HG02759 (cell line): ENCODE measurements at regions not wholly inside any gene's neighbourhood (a gene's known extent, or its start where the extent isn't known, plus 50 kb on each side); places are given as distances from the start of the nearest gene placed in this dataset.
"Not testable (repeated sequence)": the region's sequence is repeated elsewhere in the genome, so short reads cannot be mapped to it uniquely, and the experiment has no call there.

Source experiments
- ATAC-seq: cut with Tn5 transposase; IDR thresholded peaks from one replicate; pipeline ENCODE4 v1.9.1; 2021; ENCODE audit warnings: mild to moderate bottlenecking, moderate library complexity; ENCODE audit not compliant: unreplicated experiment

GRCh38 chr3:152209776-152210175 lies 59.0 kb upstream of the MBNL1 start:
- ATAC-seq, result no peak

GRCh38 chr3:152210697-152211096 lies 58.0 kb upstream of the MBNL1 start:
- no peak for ATAC-seq

- no peak for ATAC-seq
Observed at GRCh38 chr3:152211655-152212054, 57.1 kb upstream of the MBNL1 start.

GRCh38 chr3:152213203-152213602 lies 55.5 kb upstream of the MBNL1 start:
- no peak for ATAC-seq

GRCh38 chr3:152213938-152214337 lies 54.8 kb upstream of the MBNL1 start:
- no peak for ATAC-seq

GRCh38 chr3:152216960-152217865 lies 51.5 kb upstream of the MBNL1 start:
- ATAC-seq, result not testable (repeated sequence)

DNA sequence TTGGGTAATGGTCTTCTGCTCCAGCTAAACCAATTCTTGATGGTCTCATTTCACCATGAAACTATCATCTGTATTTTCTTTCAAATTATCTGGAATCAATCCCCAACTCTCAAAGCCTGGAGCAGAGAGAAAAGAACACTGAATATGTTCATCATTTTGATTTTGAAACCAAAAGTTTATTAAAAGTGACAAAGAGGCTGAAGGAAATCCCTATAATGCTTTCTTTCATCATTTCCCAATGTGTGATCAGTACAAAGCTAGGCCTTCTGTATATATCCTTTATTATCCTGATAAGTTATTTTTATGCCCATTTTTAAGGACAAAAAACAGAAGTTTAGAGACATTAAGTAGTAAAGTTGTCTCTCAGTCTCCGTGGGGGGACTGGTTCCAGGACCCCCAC lies 50.1 kb upstream of the MBNL1 start:
- no peak for ATAC-seq
